CD4-positive, alpha-beta memory T cell (primary cell): ENCODE measurements at regions not wholly inside any gene's neighbourhood (a gene's known extent, or its start where the extent isn't known, plus 50 kb on each side); places are given as distances from the start of the nearest gene placed in this dataset.

Experiments used
- CTCF ChIA-PET: fragments of 350-600 bp; sonication (Branson Sonifier 250); formaldehyde crosslinking; loops from one replicate; lab custom pipeline; 2021; ENCODE audit warnings: inconsistent platforms; ENCODE audit not compliant: partially characterized antibody; lab: Charles Lee
- POLR2A ChIA-PET: fragments of 350-600 bp; sonication (Branson Sonifier 250); formaldehyde crosslinking; loops from one replicate; lab custom pipeline; 2021; ENCODE audit not compliant: partially characterized antibody; lab: Charles Lee
- DNase-seq, 5 donors: peaks; one replicate each; pipeline versions ENCODE4 v3.0.0 to v3.0.0-alpha.2; 2020 to 2022; ENCODE audit warnings: mixed read lengths in 1 of 5
- H3K27ac ChIP-seq: one replicate; pipeline ENCODE4 v1.7.0; 2013; ENCODE audit warnings: low read depth, low read length
- H3K27me3 ChIP-seq: 2 replicates; pipeline ENCODE4 v1.7.0; 2013; ENCODE audit warnings: mild to moderate bottlenecking, low read length, moderate library complexity; ENCODE audit not compliant: insufficient read depth
- H3K36me3 ChIP-seq: 2 replicates; pipeline ENCODE4 v1.7.0; 2013; ENCODE audit warnings: mild to moderate bottlenecking, low read length, moderate library complexity; ENCODE audit not compliant: insufficient read depth
- H3K4me1 ChIP-seq: 2 replicates; pipeline ENCODE4 v1.7.0; 2013; ENCODE audit warnings: mild to moderate bottlenecking, low read length, moderate library complexity; ENCODE audit not compliant: insufficient read depth
- H3K4me3 ChIP-seq, 2 donors: one replicate each; pipeline ENCODE4 v1.7.0; 2013; ENCODE audit warnings: low read length in 2 of 2, mild to moderate bottlenecking in 1 of 2
- H3K9me3 ChIP-seq, 2 donors: one replicate each; pipeline ENCODE4 v1.7.0; 2013; ENCODE audit warnings: low read length in 2 of 2, control low read depth in 1 of 2; ENCODE audit not compliant: control insufficient read depth in 1 of 2
- H3K27ac Mint-ChIP-seq, 7 donors: one replicate each; pipeline ENCODE4 v1.8.0; 2020 to 2021; ENCODE audit warnings: mixed read lengths in 7 of 7, mild to moderate bottlenecking in 6 of 7, inconsistent platforms in 3 of 7, moderate library complexity in 3 of 7
- H3K27me3 Mint-ChIP-seq, 2 donors: one replicate each; pipeline ENCODE4 v1.8.0; 2020 to 2021; ENCODE audit warnings: mixed read lengths in 2 of 2
- H3K36me3 Mint-ChIP-seq, 2 donors: one replicate each; pipeline ENCODE4 v1.8.0; 2020 to 2021; ENCODE audit warnings: mixed read lengths in 2 of 2, inconsistent platforms in 1 of 2, mild to moderate bottlenecking in 1 of 2
- H3K4me1 Mint-ChIP-seq, 4 donors: one replicate each; pipeline ENCODE4 v1.8.0; 2020 to 2021; ENCODE audit warnings: mixed read lengths in 4 of 4, mild to moderate bottlenecking in 1 of 4
- H3K4me3 Mint-ChIP-seq, 8 donors: one replicate each; pipeline ENCODE4 v1.8.0; 2020 to 2021; ENCODE audit warnings: mixed read lengths in 8 of 8, mild to moderate bottlenecking in 7 of 8, moderate library complexity in 6 of 8, inconsistent platforms in 3 of 8
- H3K9me3 Mint-ChIP-seq, 8 donors: one replicate each; pipeline ENCODE4 v1.8.0; 2020 to 2021; ENCODE audit warnings: mixed read lengths in 8 of 8, mild to moderate bottlenecking in 5 of 8, inconsistent platforms in 3 of 8, moderate library complexity in 1 of 8
- intact Hi-C: fragments of 100-400 bp; cut with micrococcal nuclease; formaldehyde crosslinking; loops from one replicate; pipeline ENCODE4 v1.15.1; 2023

DNA sequence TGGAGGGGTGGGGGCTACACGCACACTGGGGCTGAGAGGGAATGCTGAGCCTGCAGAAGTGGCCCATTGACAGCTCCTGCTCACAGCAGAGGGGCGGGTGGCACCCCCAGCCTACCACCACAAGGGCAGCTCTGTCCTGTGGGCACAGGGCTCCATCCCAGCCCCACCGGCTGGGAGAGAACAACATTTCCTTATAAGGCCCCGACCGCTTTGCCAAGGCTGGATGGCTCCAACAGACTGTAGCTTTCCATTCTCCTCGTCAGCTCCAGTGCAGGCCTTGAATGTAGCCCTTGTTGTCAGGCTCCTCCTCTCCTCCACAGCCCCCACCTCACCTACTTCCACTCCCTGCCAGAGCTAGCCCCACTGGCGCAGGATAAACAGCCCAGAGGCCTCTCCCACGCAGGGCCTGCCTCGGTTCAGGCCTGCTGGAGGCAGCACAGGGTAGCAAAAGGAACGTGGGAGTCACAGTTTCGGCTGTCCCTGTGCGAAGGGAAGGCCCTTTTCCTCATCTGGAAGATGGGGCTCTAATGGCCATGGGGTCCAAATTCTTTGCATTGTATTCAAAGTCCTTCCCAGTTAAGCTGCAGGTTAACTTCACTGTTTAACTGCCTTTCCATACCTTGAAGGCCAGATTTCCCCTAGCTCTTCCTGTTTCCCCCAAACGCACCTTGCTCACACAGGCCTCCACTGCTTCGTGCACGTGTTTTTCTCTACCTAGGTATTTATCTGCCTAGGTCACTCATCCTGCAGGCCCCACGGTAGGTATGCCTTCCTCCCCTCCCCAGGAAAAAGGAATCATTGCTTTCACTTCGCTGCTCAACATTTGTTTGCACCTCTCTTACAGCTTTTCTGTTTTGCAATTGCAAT is 101.6 kb upstream of the LPP start:
- POLR2A ChIA-PET: no interaction called here
- H3K27me3 Mint-ChIP-seq: no peaks in the 10 kb centered on the region

DNA sequence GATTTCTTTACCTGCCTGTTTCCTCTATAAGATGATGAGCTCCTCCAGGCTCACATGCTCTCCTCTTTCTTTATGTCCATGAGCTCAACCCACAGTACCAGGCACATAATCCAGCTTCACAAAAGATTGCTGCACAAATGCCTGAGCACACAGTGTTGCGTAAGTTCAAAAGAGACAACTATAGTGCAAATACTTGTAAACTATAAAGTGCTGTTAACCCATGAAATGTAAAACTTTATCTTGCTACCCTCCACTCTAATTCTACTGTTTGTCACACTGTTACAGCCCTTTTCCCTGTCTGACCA is 101.0 kb upstream of the LPP start:
- Mint-ChIP-seq H3K9me3 (no peaks in the 10 kb centered on the region), H3K36me3 (no peaks in the 10 kb centered on the region), H3K4me1 (peaks cover 16 to 23% (median 19%) of the 10 kb centered on the region in 4 donors), H3K4me3 (no peak overlapping the region), H3K27ac (no peak overlapping the region), H3K27me3 (no peaks in the 10 kb centered on the region)
- Histone ChIP-seq H3K4me1 (peaks cover 17% of the 10 kb centered on the region), H3K36me3 (no peaks in the 10 kb centered on the region), H3K9me3 (no peaks in the 10 kb centered on the region), H3K27me3 (no peaks in the 10 kb centered on the region), H3K4me3 (no peak overlapping the region), H3K27ac (no peak overlapping the region)
- DNase-seq: no peak
- ChIA-PET CTCF (interaction anchor here (0.7 to 2.5 kb wide), 5 partner anchors 9 to 902 kb away, joined by 3 to 8 read pairs (median 3); no protein-coding TSS in a partner anchor), POLR2A (no interaction called here)
- intact Hi-C loops: no loop called here

More for the DNA sequence above, 101.6 kb upstream of the LPP start:
- Mint-ChIP-seq H3K9me3 (no peaks in the 10 kb centered on the region), H3K4me1 (peaks cover 16 to 23% (median 19%) of the 10 kb centered on the region in 4 donors), H3K4me3 (peak overlapping the region in 1 of 8 donors; percentile 32), H3K27ac (no peak overlapping the region), H3K36me3 (no peaks in the 10 kb centered on the region)
- Histone ChIP-seq H3K4me1 (peaks cover 17% of the 10 kb centered on the region), H3K36me3 (no peaks in the 10 kb centered on the region), H3K27ac (no peak overlapping the region), H3K4me3 (no peak overlapping the region), H3K9me3 (no peaks in the 10 kb centered on the region), H3K27me3 (no peaks in the 10 kb centered on the region)
- intact Hi-C loops: no loop called here
- no peak for DNase-seq
- CTCF ChIA-PET: interaction anchor here (0.7 to 2.5 kb wide), 5 partner anchors 9 to 902 kb away, joined by 3 to 8 read pairs (median 3); no protein-coding TSS in a partner anchor

DNA sequence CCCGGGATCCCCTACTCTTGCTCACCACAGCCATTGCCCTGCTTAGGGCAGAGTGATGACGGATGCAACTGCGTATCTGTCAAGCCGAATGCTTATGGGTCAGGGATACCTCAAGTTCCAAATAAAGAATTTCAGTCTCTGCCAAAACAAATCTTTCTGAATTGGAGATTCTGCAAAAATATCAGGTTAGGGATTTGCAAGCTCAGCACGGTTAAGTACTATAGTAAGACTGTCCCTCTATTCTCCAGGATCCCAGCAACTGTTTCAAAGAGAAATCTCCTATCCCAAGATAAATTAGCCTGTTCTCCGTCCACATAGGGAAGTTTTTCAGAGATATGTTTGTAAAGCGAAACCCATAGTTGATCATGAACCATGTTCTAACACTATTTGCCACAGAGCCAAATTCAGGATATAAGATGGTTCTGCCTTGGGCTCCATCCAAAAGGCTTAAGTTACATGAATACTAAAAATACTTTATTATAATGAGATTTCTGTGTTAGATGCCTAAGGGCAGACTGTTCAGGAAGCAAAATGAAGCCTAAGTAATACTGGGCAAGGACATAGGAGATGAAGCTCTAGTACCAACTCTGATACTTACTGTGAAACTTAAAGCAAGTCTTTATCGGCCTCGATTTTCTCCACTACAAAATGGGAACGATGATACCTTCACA is 100.1 kb upstream of the LPP start:
- peaks cover 17% of the 10 kb centered on the region for H3K4me1 ChIP-seq
- Mint-ChIP-seq H3K4me3 (no peak overlapping the region), H3K36me3 (no peaks in the 10 kb centered on the region), H3K27ac (no peak overlapping the region), H3K27me3 (no peaks in the 10 kb centered on the region), H3K4me1 (peaks cover 16 to 23% (median 19%) of the 10 kb centered on the region in 4 donors), H3K9me3 (no peaks in the 10 kb centered on the region)
- H3K4me3 ChIP-seq: no peak overlapping the region
- DNase-seq: no peak
- no peaks in the 10 kb centered on the region for H3K36me3 ChIP-seq
- H3K27me3 ChIP-seq: no peaks in the 10 kb centered on the region
- H3K27ac ChIP-seq: no peak overlapping the region
- CTCF ChIA-PET: interaction anchor here (1.2 to 2.5 kb wide), 2 partner anchors 313 to 901 kb away, joined by 3 to 8 read pairs; no protein-coding TSS in a partner anchor
- intact Hi-C loops: no loop called here
- no peaks in the 10 kb centered on the region for H3K9me3 ChIP-seq
- POLR2A ChIA-PET: no interaction called here

DNA sequence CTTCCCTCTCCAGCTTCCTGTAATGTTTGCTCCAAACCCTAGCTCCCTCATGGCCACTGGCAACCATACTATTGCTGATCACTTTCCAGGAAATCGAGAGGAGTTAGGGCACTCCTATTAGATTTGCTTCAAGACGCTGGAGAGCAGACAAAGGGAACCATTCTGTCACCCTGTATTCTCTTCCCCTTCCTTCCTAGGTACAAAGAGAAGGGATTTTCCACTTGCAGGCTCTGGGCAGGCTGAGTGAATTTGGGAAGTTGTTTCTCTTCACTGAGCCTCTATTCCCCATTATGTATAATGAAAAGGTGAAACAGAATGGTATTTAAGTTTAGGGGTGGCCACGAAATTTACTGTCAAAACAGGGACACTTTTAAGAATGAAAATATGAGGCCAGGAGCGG is 99.4 kb upstream of the LPP start:
- no peaks in the 10 kb centered on the region for H3K27me3 ChIP-seq
- H3K36me3 ChIP-seq: no peaks in the 10 kb centered on the region
- peaks cover 11% of the 10 kb centered on the region for H3K4me1 ChIP-seq
- H3K9me3 ChIP-seq: no peaks in the 10 kb centered on the region
- POLR2A ChIA-PET: no interaction called here
- Mint-ChIP-seq H3K9me3 (no peaks in the 10 kb centered on the region), H3K27me3 (no peaks in the 10 kb centered on the region), H3K36me3 (no peaks in the 10 kb centered on the region), H3K27ac (no peak overlapping the region), H3K4me3 (no peak overlapping the region), H3K4me1 (peaks cover 12 to 16% (median 14%) of the 10 kb centered on the region in 4 donors)
- no peak overlapping the region for H3K27ac ChIP-seq
- no peak for DNase-seq
- CTCF ChIA-PET: interaction anchor here (0.6 to 2.5 kb wide), 3 partner anchors 79 to 314 kb away, joined by 3 to 8 read pairs (median 3); no protein-coding TSS in a partner anchor
- intact Hi-C loops: no loop called here
- H3K4me3 ChIP-seq: no peak overlapping the region

DNA sequence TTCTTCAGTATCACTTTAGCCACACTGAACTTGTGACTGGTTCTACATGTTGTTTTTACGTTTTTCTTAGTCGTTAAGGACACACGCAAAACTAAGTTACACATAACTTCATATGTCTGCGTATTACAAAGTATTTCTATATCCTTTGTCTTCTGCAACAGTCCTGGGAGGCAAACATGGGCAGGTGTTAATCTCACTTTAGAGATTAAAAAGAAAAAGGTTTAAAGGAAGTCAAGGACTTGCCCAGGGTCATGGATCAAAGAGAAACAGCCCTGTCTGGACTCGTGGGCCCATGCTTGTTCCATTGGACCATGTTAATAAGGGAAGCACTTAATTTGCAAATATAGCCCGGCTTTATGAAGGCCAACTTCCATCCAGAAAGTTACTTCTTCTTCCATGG is 98.6 kb upstream of the LPP start:
- Histone ChIP-seq H3K4me1 (peaks cover 3% of the 10 kb centered on the region), H3K4me3 (no peak overlapping the region), H3K27ac (no peak overlapping the region), H3K36me3 (no peaks in the 10 kb centered on the region), H3K27me3 (no peaks in the 10 kb centered on the region), H3K9me3 (no peaks in the 10 kb centered on the region)
- Mint-ChIP-seq H3K27me3 (no peaks in the 10 kb centered on the region), H3K27ac (no peak overlapping the region), H3K4me1 (peaks cover 4 to 10% (median 6%) of the 10 kb centered on the region in 4 donors), H3K9me3 (no peaks in the 10 kb centered on the region), H3K4me3 (no peak overlapping the region), H3K36me3 (no peaks in the 10 kb centered on the region)
- intact Hi-C loops: no loop called here
- CTCF ChIA-PET: interaction anchor here (0.6 kb wide), 1 partner anchor 78 kb away, joined by 3 read pairs; no protein-coding TSS in a partner anchor
- POLR2A ChIA-PET: no interaction called here
- DNase-seq: no peak

DNA sequence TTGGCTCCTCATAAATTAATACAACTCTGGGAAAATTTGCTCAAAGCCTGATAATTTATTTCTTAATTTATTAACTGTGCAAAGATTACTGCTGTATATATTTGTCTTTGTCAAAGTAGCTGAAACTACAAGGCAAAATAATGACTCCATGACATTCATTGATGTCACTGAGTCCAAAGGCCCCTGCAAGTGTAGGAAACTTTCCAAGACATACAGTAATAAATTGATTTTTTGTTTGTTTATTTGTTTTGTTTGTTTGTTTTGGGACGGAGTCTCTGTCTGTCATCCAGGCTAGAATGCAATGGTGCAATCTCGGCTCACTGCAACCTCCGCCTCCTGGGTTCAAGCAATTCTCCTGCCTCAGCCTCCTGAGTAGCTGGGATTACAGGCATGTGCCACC is 96.8 kb upstream of the LPP start:
- peaks cover 12 to 20% (median 12%) of the 10 kb centered on the region in 4 donors for H3K4me1 Mint-ChIP-seq
- H3K4me3 Mint-ChIP-seq: no peak overlapping the region
- H3K9me3 Mint-ChIP-seq: no peaks in the 10 kb centered on the region
- no peak overlapping the region for H3K27ac Mint-ChIP-seq
- no peaks in the 10 kb centered on the region for H3K36me3 ChIP-seq
- no peak overlapping the region for H3K4me3 ChIP-seq
- ChIA-PET POLR2A (no interaction called here), CTCF (interaction anchor here (0.8 kb wide), 1 partner anchor 318 kb away, joined by 3 read pairs; no protein-coding TSS in a partner anchor)
- no peaks in the 10 kb centered on the region for H3K27me3 Mint-ChIP-seq
- H3K9me3 ChIP-seq: no peaks in the 10 kb centered on the region
- H3K27ac ChIP-seq: no peak overlapping the region
- H3K4me1 ChIP-seq: peaks cover 12% of the 10 kb centered on the region
- intact Hi-C loops: no loop called here
- no peaks in the 10 kb centered on the region for H3K36me3 Mint-ChIP-seq
- DNase-seq: no peak
- no peaks in the 10 kb centered on the region for H3K27me3 ChIP-seq

DNA sequence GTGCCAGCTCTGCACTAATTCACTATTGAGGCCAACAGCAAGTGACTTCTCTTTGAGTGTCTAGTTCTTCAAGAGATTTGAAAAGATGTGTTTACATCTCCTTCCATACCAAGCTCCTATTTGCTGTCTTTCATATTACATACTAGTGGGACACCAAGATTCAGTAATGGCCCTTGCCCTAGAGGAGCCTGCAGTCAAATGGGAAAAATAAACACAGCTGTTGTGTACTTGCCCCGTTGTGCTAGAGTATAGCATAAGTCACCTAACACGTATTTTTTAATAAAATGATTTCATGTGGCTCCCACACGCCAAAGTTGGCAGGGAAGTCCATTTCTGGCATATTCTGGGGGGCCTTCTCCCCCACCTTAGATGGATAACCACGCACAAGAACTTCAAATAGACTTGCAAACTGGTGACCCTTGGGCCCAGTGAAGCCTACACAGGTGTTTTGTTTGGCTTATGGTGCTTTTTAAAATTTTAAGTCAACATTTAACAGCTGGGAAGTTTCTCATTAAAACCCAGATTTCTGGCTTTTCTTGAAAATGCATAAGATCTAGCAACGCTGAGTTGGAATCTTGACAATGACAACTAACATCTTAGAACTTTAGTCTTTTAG is 95.3 kb upstream of the LPP start:
- ChIA-PET POLR2A (interaction anchor here (2.4 kb wide), 1 partner anchor 318 kb away, joined by 8 read pairs; no protein-coding TSS in a partner anchor), CTCF (interaction anchor here (1.5 to 5.8 kb wide), 5 partner anchors 9 to 319 kb away, joined by 3 to 42 read pairs (median 7); no protein-coding TSS in a partner anchor)
- Histone ChIP-seq H3K27ac (no peak overlapping the region), H3K4me1 (peaks cover 12% of the 10 kb centered on the region), H3K9me3 (no peaks in the 10 kb centered on the region), H3K36me3 (no peaks in the 10 kb centered on the region), H3K4me3 (no peak overlapping the region), H3K27me3 (no peaks in the 10 kb centered on the region)
- Mint-ChIP-seq H3K27ac (peak overlapping the region in 1 of 7 donors; percentile 9), H3K4me1 (peaks cover 10 to 15% (median 12%) of the 10 kb centered on the region in 4 donors), H3K4me3 (no peak overlapping the region), H3K9me3 (no peaks in the 10 kb centered on the region), H3K36me3 (no peaks in the 10 kb centered on the region), H3K27me3 (no peaks in the 10 kb centered on the region)
- intact Hi-C loops: no loop called here
- DNase-seq: no peak
